ENCODE measurements at regions not wholly inside any gene's neighbourhood (a gene's known extent, or its start where the extent isn't known, plus 50 kb on each side); places are given as distances from the start of the nearest gene placed in this dataset.

DNA sequence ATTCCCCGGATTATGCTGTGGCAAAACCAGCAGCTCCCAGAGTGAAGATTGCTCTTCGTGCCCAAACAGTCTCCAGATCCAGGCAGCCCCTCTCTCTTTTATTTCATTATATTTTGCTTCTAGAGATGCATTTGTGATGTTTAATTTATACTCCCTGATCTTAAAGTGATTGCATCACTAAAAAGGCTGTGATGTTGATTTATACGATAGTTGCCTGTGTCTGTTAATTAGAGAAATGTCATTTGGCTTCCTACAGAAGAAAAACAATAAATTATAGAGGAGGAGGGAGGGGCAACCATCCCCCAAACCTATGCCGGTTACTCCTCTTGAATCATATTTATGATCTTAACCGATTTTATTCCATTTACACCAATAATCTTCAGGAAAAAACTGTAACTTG, 615.3 kb downstream of the TOX3 start:
- ChIA-PET CTCF (no interaction called here), POLR2A (no interaction called here)

DNA sequence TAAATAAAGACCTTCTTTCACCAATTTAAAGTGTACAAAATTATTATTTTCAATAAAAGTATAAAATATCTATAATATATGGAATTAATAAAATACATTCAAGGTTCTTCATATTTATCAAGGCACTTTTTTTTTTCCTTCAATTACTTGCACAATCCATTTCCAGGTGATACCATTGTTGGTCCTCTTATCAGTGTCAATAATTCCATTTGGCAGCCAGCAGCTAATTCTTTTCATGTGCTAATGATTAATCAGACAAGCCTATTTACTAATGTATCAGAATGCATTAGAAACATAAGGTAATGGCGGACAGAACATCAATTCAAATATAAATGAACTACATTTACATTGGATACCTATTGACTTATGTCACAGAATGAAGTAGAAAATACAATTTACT, 622.2 kb downstream of the TOX3 start:
- ChIA-PET POLR2A (no interaction called here), CTCF (no interaction called here)

DNA sequence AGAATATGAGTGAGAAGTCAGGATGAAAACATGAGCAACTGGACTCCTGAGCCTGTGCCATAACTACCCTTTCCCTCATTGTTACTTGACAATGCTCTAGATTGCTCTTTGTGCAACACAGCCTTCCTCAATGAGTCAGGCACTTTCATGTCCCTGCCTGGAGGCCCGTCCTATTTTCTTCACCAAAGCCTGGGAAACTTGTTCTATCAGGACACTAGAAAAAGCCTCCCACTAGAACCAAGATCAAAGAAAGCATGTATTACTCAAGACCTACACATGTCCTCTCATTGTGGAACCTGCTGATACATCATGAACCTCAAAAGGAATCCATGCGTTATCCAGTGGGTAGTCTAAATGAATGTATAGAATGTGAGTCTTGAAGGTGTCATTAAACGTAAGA, 624.5 kb downstream of the TOX3 start:
- POLR2A ChIA-PET = no interaction called here
- CTCF ChIA-PET = no interaction called here

DNA sequence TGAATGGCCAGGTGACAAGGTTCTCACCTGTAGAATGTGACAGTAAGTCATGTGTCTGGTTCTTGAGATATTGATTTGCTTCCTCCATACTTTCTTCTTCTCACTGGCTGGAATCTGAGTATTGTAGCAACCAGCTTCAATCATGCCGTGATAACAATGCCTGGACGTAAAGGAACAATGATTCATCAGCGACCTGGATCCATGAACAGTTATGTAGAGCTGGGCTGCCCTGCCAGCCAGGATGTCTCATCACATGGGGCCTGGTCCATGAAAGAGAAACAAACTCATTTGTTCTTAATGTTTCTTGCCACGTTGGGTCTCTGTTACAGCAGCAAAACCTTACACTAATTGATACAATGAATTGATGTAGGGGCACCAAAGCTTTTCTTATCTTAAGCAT, 627.2 kb downstream of the TOX3 start:
- POLR2A ChIA-PET = no interaction called here
- CTCF ChIA-PET = no interaction called here

- POLR2A ChIA-PET = no interaction called here
Observed at GRCh38 chr16:51916814-51917213, 630.1 kb downstream of the TOX3 start.

GRCh38 chr16:51916231-51916630, 630.7 kb downstream of the TOX3 start:
- POLR2A ChIA-PET = no interaction called here
- CTCF ChIA-PET = no interaction called here

More at GRCh38 chr16:51916814-51917213, 630.1 kb downstream of the TOX3 start:
- CTCF ChIA-PET = no interaction called here

DNA sequence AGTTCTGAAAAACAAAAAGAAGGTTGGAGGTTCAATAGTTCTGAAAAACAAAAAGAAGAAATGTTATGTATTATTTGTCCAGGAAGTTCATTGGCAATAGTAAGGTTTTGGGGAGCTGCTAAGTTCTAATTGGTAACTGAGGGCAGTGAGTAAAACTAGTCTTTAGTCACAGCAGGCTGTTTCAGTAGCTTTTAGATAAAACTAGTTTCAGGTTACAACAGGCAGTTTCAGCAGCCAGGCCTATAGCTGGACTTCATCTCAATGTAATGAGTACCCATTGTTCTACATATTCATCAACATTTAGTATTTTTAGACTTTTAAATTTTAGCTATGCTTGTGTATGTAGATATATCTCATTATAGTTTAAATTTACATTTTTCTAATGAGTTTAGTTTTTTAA, 639.3 kb downstream of the TOX3 start:
- CTCF ChIA-PET = no interaction called here
- POLR2A ChIA-PET = no interaction called here

- POLR2A ChIA-PET = no interaction called here
- CTCF ChIA-PET = no interaction called here
Observed at GRCh38 chr16:51900221-51900780, 646.6 kb downstream of the TOX3 start.

DNA sequence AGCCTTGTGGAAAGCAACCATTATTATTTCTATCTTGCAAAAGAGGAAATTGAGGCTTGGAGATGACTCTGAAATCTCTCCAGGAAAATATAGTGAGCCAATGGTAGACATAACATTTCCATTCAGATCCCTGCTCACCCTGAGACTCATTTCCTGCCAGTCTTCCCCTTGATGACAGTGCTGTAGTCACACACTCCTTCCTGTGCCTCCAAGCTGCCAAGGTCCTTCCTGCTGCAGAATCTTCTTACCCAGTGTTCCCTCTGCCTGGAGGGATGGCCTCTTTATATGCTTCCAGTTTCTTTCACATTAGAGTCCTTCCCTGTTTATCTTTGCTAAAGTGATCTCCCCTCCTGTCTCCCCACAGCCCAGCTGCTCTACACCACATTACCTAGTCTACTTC, 648.1 kb downstream of the TOX3 start:
- ChIA-PET CTCF (no interaction called here), POLR2A (no interaction called here)

- POLR2A ChIA-PET = no interaction called here
- CTCF ChIA-PET = no interaction called here
Observed at GRCh38 chr16:51896013-51896412, 650.9 kb downstream of the TOX3 start.

DNA sequence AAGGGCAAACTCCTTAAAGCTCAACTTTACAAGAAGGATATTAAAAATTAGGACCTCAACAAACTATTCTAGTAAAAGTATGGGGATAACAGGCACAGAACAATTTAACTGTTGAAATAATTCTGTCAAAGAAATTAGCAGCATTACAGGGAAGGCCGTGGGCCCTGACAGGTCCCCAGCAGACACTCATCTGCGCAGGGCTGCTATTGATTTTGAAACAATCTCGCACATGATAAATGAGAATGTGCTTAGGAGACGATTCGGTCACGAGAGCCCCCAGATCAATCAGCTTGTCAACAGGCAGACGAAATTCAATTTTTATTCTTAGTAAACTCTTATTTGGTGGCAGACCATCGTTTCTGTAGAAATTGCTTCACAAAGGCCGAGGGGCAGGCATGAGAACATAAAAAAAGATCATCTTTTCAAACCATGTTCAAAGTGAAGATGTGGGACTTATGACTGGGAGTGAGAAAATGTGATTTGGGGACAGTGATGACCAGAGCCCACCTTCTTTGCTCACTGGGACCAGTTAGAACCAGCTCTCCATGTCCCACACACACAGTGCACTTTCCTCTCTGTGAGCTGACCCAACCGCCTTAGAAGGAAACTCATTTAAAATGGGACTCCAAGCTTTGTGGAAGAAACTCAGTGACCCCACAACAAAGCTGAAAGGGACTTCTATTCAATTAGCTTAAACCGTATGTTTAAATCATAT, 654.5 kb downstream of the TOX3 start:
- ChIA-PET CTCF (no interaction called here), POLR2A (no interaction called here)

DNA sequence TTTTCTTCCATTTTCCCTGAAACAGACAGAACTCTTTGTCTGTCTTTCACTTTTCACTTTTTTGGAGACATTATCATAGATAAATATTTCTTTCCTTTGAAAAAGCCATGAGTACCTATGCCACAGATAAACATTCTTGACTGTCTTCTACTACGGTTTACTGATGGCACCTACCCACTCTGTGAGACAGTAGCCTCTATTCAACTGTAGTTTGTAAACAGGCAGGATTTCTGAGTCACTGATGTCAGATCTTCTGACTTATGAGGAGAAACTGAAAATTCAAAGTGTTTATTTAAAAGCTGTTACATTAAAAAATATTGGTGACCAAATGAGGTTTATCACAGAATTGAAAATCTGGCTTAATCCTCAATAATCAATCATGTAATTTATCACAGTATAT, 658.4 kb downstream of the TOX3 start:
- ChIA-PET POLR2A (no interaction called here), CTCF (no interaction called here)

GRCh38 chr16:51888016-51888415, 658.9 kb downstream of the TOX3 start:
- ChIA-PET POLR2A (no interaction called here), CTCF (no interaction called here)

GRCh38 chr16:51886456-51886855, 660.5 kb downstream of the TOX3 start:
- CTCF ChIA-PET = no interaction called here
- POLR2A ChIA-PET = no interaction called here

DNA sequence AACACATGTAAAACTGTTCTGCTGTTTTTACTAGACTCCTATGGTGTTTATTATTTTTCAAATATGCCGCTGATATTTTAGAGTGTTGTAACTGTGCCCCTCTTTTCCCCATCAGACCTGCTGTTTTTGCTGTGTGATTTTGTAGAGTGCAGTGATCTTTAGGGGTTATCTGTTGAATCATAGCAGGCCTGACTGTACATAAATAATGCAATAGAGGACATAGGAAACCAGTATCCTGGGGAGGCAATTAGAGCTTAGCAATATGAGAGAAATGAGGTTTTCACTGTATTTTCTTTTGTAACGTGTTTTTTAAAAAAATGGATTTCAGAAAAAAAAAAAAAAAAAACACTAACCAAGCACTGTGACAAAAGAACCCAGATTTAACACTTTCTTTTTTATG, 662.2 kb downstream of the TOX3 start:
- ChIA-PET POLR2A (no interaction called here), CTCF (no interaction called here)

- ChIA-PET CTCF (no interaction called here), POLR2A (no interaction called here)
Observed at GRCh38 chr16:51881731-51882130, 665.2 kb downstream of the TOX3 start.

DNA sequence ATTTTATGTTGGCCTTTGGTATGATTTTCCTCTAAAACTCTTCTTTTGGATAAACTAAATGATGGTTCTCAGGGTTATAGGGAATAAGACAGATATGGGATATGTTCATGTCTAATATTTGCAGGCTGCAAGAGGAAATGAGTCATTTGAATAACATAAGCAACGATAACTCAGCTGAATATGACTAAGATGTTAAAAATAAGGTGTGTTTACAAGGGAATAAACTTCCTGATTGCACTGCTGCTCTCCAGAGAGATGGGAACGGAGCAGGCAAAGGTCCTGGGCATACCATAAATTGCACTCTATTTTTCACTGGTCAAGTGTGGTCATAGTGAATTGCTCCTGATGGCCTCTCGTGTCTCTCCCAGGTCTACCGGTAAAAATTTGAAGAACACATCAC, 666.2 kb downstream of the TOX3 start:
- CTCF ChIA-PET = no interaction called here
- POLR2A ChIA-PET = no interaction called here

DNA sequence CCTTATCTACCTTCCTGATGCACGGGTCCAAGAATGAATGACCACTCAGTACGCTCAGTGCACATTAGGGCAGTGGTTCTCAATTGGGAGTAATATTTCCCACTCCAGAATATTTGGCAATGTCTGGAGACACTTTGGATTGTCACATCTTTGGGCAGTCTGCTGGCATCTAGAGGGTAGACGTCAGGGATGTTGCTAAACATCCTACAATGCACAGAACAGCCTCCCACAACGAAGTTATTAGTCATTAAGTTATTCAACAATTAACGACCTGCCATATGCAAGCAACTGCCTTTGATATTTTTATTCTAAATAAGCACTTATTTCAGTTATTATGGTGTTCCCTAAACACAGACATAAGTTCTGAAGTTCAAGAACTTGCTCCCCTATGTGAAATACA, 669.3 kb downstream of the TOX3 start:
- POLR2A ChIA-PET = no interaction called here
- CTCF ChIA-PET = no interaction called here

- POLR2A ChIA-PET = no interaction called here
- CTCF ChIA-PET = no interaction called here
Observed at GRCh38 chr16:51876934-51877333, 670.0 kb downstream of the TOX3 start.

DNA sequence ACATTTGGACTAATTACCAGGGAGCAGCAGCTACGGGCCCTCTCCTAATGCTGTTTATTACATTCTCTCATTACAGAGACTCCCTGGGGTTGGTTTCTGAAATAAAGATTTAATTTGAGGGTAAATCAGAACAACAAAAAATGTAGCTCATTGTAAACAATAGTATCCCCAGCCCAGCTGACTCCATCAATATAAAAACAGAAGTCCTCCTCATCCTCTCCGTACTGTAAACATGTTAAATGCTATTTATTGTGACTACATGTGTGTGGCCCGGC, 670.4 kb downstream of the TOX3 start:
- CTCF ChIA-PET = no interaction called here
- POLR2A ChIA-PET = no interaction called here

GRCh38 chr16:51875834-51876600, 670.9 kb downstream of the TOX3 start:
- ChIA-PET POLR2A (no interaction called here), CTCF (no interaction called here)

DNA sequence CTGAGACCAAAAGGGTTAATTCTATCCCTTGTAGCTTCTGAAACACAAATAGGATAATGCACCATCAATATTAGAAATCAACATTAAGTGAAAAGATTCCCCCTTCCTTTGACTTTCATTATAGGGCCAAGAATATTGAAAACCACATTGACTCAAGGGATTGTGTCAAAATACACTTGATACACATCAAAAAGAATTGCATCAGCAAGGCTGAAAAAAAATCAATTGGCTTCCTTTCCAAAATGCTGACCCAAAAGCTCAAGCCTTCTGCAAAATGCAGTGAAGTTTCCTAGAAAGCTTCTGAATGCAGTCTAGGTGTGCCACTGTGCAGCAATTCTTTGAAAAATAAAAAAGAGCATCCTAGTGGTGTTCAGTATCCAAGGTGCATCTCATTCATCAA, 674.4 kb downstream of the TOX3 start:
- POLR2A ChIA-PET = no interaction called here
- CTCF ChIA-PET = no interaction called here
